NCI-H2081 treated with DMSO at 0.1 percent for 48 hours (cell line): ENCODE measurements at regions not wholly inside any gene's neighbourhood (a gene's known extent, or its start where the extent isn't known, plus 50 kb on each side); places are given as distances from the start of the nearest gene placed in this dataset.

Experiments used
- DNase-seq: peaks from one replicate; lab custom pipeline; 2025; lab: John Stamatoyannopoulos, UW

DNA sequence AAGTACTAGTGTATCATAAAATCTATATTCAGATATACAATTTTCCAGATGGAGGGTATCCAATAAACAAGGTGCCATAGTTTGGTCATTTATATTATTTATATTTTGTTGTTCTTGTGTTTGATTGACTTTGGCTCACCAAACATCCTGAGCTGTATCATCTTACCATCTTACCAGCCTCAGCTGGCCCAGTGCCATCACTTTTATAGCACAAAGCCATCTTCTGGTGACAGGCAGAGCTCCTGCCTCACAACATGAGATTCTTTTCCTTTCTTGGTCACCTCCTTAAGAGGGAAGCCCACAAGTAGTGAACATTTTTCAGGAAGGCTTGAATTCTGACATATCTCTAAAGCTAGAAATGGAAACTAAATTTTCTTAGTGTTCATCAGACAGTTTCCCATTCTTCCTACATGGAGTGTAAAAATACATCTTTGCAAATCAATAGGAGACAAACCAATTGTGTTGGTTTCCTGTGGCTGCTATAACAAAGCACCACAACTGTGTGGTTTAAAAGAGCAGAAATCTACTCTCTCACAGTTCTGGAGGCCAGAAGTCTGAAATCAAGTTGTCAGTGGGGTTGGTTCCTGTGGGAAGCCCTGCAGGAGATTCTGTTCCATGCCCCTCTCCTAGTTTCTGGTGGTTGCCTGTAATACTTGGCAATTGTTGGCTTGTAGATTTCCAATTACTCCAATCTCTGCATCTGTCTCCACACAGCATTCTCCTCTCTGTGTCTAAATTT is 341.8 kb downstream of the MAN2A1 start:
- no peak for DNase-seq

DNA sequence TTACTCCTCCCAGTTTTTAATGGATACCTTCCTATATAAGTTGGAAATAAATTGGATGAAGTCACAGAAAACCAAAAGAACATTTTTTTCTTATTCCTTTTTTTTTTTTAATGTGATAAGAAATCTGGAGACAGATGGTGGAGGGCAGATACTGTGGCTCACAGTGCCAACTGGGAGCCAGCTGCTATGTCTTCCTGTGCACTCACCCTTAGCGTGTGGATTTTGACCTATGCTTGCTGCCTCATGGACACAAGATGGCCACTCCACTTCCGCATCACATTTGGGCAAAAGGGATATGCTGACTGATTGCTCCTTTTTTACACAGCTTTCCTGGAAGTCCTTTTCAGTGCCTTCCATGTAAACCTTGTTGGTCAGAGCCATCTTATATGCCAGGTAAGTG is 342.6 kb downstream of the MAN2A1 start:
- no peak for DNase-seq

DNA sequence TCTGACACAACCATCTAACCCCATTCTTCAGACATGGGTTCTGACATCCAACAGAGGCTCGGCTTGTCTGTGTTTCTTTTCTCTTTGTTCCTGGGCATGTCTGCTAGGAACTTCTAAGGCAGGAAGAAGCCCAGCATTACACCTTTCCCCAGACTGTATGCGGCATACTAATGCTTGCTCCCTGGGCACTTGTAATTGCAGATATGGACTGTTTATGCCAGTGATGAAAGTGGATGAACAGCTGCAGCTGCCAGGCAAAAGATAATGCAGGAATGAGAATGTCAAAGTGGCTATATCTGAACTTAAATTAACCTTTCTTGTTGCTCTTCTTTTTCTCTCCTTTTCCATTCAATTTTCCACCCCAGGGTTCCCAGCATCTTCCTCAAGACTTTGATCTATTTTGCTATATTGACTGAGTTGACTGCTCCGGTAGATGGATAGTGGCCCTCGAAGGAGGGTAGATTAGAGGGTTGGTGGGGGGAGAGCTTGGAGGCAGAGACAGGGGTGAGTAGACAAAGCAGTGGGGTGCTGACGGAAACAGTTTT is 344.4 kb downstream of the MAN2A1 start:
- DNase-seq, result no peak

DNA sequence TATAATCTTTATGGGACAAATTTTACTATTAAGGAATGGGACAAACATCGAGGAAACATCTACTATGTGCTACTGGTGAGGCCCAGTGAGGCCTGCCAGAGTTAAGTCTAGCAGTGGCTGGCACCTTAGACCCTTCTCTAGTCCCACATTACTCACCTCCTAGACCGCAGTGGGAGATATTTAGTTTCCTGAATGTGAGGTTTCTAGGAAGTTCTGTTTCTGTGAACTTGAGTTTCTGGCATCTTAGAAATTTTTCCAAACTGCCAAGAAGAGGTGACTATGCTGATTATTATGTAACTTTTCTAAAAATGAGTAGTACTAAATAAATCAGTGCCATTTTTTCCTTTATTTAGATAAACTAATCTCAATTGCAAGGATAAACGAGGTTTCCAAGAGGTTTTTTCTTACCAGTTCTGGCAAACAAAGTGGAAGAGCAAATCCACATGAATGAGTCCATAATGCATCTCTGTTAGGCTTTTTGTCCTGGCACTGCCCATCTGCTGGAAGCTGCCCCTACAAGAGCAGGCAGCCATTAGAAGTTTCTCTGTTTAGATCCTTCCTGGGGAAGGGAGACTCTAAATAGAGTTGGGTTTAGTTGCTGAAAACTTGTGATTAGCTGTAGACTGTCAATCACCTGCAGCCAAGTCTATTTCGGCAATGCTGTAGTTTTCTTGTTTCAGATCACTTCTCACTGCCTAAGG is 348.7 kb downstream of the MAN2A1 start:
- no peak for DNase-seq

DNA sequence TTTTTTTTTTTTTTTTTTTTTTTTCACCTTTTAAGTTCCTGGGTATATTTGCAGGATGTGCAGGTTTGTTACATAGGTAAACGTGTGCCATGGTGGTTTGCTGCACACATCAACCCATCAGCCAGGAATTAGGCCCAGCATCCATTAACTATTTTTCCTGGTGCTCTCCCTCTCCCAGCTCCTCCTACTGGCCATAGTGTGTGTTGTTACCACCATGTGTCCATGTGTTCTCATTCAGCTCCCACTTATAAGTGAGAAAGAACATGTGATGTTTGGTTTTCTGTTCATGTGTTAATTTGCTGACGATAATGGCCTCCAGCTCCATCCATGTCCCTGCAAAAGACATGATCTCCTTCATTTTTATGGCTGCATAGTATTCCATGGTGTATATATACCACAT is 350.5 kb downstream of the MAN2A1 start:
- DNase-seq, result no peak

DNA sequence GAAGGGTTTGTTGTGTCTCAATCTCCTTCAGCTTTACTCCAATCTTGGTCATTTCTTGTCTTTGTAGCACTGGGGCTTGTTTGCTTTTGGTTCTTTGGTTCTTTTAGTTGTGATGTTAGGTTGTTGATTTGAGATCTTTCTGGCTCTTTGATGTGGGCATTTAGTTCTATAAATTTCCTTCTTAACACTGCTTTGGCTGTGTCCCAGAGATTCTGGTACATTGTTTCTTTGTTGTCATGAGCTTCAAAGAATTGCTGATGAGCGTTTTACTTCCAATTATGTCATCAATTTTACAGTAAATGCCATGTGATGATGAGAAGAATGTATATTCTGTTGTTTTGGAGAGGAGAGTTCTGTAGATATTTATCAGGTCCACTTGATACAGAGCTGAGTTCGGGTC is 353.3 kb downstream of the MAN2A1 start:
- DNase-seq, result no peak

DNA sequence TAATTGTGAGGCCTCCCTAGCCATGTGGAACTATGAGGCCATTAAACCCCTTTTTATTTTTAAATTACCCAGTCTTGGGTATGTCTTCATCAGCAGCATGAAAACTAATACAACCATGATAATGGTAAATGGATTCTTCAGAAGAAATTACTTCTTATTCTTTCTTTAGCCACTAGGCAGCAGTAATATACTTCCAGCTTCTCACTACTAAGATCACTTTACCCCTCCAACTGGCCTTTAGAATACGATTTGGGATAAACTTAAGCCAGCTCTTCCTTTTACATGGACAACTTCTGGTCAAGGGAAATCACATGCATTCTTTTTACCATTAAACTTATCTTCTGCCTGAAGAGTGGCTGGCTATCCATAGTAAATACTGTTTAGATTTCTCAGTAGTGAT is 355.4 kb downstream of the MAN2A1 start:
- no peak for DNase-seq

DNA sequence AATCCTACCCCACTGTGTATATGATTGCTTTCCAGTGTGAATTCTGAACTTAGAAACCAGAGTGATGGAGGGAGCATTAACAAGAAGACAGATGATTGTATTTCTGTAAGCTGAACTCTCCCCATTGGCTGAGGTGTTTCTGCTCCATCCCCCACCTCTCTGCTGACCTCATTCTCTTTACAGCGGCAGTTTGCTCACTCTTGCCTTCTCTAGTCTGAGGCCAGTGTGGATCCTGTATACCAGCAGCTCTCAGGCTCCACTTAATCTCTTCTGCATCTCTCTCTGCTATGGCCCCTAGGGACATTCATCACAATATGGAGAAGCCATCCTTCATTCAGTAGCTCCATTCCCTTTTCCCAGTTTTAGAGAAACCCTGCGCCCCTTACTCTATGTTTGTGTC is 358.8 kb downstream of the MAN2A1 start:
- DNase-seq, result no peak

DNA sequence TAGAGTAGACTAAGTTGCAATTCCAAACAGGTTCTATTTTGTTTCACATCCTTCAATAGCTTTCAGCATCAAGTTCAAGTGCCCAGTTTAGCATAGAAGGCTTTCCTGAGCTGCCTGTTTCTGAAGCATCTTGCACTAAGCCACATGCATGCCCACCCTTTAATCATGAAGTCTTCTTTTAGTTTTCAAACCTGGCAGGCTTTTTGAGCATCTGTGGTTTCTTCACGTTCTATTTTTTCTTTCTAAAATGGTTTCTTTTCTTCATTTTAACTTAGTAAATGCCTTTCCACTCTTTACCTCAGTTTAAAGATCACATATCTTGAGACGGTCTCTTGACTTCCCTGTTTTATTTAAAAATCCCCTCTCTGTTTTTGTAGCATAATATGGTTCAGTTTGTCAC is 360.1 kb downstream of the MAN2A1 start:
- no peak for DNase-seq

DNA sequence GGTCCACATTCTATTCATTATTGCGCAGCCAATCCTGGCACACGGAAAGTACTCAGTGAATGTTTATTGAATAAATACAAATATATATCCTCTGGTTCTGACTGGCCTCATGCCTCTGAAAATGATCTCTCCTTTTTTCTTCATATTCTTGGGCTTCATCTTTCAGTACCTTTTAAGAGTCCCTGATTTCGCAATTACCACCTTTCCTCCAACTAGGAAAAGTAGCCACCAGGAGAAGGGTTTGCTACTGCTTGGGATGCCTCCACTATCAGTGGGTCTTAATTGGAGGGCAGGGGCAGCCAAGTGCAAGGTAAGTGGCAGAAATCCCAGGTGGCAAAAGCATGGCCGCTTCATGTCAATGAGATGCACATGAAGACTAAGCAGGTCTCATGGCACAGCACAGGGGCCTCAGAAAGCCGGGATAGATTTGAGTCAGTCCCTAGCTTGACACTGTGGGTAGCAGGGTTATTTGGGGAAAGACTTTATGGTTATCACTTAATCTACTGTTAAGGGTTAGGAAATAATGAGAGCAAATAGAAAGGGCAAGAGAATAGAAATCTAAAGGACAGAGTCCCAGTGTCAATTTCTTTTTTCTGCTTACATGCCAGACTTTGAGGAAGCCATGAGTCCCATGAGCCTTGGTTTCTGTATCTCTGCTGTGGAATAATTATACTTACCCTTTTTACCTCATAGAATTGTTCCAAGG is 361.1 kb downstream of the MAN2A1 start:
- no peak for DNase-seq

DNA sequence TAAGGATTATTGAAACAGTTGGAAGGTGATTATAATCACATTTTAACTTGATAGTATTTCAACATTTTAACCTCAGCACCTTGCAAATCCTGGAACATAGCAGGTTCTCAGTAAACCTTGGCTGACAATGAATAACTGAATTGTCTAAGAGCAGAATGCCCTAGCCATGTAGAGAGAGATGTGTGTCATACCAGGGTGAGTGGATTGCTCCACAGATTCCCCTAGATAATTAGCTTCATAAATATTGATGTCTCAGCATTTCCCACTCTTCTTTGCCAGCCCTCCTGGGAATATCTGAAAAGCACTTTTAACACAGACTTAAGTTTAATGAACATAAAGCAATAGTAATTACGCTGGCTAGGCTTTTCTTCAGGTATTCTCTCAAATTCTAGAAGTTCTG is 363.5 kb downstream of the MAN2A1 start:
- DNase-seq, result no peak

DNA sequence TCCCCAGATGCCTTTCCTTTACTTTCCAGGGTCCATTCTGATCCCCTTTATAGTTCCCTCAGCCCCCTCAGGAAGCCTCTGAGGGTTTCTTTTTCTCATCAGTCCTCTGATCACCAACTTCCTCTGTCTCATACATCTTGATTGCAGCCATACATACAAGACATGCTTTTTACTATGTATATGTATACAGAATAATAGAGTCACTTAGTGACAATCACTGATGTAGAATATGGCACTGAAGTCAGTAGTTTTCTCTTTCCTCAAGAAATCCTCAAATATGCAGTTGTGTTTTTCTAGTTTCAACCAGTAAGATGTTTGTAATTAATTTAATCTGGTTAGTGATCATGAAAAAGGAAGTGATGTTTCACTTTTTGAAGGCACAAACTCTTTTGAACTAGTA is 364.1 kb downstream of the MAN2A1 start:
- no peak for DNase-seq

DNA sequence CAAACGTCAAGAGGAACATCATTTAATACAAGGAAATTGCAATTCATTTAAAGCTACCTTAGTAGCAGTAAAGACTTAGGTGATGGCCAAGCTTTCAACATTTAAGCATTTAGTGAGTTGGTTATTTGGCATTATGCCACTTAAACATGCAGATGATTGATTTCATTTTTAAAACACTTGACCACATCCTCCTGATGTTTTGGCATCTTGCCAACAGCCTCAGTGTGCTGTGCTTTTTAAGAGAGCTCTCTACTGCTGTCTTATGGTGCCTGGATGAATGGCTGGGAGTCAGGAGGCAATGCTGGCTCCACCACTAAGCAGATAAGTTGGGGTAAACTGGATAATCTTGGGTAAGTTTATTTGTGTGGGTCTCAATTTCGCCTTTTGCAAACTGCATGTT is 364.5 kb downstream of the MAN2A1 start:
- DNase-seq, result no peak

DNA sequence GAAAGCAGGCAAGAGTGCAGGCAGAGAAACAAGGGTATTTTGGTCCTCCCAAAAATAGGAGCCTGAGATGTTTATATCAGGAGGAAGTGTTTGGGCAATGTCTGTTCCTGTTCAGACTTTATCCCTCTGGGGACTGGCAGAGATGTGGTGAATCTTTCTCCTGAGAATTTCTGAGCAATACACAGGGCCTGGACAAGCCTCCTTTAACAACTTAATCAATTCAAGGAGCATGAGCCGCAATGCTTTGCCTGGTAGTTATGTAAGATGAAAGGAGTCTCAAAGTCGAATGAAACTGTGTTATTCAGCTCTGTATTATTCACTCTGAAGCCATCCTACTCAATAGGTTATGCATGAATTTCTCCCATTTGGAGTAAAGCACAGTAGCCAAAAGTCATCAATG is 365.6 kb downstream of the MAN2A1 start:
- no peak for DNase-seq

DNA sequence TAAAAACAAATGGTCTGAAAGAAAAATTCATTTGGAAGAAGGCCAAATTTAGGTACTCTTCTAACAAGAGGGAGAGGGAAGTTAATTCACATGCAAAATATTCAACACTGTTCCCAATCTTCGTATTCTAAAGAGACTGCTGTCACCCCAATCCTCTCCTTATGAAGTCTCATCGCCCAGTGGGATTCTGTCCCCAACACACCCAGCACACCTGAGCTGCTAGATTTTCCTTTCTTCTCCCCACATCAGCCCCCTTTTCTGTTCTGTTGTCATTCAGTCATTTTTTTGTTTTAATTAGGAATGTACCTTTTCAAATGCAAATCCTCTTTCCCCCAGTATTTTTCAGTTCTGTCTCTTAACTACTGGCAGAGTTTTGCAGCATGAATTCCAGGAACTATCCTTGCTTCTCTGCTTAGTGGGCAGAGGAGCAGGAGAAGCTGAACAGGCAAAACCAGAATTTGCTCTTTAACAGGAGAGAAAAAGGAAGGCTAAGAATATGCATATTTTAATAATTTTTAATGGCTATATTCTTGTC is 366.9 kb downstream of the MAN2A1 start:
- no peak for DNase-seq

DNA sequence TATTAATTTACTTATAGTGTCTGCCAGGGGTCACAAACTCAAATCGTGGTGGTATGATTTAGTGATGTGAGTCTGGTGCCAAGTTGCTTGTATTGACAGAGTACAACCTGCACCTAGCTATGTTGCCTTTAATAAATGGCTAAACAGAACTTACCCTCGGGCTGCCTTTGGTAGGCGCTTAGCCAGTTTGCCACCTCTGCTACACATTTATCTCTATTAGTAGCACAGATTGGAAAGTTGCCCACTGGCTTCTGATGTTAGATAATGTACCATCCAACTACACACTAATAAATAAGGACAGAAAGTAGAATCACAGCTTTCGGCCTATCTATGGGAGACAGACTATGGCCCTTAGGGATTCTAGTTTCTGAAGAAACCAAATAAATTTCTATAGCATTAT is 368.4 kb downstream of the MAN2A1 start:
- peak; percentile 65 for DNase-seq

DNA sequence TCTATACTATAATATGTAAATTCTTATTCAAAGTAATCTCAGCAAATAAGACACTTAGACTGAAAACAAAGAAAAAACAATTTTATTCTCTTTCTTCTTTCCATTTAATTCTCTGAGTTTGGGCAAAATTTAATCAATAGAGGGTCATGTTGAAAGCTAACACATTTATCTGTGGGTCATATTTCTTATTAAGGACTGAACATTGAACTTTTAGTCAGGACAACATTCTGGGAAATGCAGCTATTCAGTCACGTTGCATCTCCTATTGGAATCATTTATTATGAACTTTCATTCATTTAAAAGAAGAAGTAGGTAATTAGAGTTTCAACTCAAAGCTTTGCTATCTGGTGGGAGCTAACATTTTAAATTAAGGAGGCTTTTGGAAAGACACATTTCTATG is 372.5 kb downstream of the MAN2A1 start:
- DNase-seq, result no peak

DNA sequence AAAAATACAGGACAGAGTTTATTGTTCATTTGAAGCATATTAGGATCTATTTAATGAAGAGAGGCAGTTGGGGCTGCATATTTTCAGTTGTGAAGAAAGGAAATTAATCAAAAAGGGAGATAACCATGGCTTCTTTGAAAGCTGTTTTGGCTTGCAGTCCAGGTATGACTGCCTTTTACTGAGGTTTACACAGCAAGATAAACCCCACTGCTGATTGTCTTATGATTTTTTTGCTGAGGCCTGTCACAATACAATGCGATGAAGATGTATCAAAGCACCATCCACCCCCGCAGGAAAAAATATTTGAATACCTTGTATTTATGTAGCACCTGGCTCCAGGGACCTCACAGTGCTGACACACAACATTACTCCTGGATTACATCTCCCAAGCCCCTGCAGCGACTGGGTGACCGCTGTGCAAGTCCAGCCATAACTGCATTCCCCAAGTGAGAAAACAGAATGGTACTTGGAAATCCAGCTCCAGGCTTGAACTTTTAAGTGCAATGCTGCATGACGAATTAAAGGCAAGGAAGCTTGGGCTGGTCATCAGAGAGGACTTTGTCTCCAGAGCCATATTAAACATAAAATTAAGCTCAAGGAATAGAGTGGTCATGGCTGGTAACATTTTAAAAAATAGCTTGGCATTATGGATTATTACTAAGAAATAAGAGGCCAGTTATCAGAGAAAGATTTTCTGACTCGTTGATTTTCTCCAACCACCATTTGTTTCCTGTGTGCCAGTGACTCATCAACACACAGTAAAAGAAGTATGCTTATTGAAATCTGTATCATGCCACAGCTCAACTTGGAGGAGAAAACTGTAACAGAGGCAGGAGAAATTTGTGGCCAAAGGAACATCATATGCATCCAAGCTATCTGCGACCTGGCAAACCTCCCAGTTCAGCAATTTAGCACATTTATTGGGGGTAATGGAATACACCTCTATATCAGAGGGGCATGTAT is 374.2 kb downstream of the MAN2A1 start:
- DNase-seq, result no peak

DNA sequence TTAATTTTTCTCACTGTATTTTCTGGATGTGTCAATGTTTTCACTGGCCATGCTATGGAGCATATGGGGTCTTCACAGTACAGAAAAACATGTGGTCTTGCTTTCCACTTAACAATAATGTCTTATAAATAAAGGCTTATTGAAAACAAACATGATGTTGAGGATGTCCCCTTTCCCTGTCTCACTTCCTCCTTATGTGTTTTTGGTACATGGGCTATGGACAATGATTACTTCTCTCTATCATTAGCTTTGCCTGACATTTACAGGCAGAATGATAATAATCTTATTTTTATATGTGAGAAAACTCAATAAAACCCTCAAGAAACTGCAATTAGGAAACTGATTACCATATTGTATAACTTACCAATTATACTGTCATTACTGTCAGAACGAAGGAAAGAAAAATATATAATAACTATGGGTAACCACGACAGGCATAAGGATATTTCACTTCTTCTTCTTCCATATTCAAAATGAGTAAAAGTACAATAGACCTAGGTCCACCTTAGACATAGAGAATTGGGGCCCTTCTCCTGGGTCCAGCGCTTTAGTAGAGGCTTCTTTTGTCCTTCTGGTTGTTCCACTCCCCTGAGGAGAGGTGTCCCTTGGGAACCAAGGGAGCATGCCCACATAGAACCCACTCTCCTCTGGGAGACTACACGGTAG is 375.0 kb downstream of the MAN2A1 start:
- no peak for DNase-seq

DNA sequence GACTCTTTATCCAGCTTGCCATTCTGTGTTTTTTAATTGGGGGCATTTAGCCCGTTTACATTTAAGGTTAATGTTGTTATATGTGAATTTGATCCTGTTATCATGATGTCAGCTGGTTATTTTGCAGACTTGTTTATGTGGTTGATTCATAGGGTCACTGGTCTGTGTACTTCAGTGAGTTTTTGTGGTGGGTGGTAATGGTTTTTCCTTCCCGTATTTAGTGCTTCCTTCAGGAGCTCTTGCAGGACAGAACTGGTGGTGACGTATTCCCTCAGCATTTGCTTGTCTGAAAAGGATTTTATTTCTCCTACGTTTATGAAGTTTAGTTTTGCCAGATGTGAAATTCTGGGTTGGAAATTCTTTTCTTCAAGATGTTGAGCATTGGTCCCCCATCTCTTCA is 381.1 kb downstream of the MAN2A1 start:
- no peak for DNase-seq

DNA sequence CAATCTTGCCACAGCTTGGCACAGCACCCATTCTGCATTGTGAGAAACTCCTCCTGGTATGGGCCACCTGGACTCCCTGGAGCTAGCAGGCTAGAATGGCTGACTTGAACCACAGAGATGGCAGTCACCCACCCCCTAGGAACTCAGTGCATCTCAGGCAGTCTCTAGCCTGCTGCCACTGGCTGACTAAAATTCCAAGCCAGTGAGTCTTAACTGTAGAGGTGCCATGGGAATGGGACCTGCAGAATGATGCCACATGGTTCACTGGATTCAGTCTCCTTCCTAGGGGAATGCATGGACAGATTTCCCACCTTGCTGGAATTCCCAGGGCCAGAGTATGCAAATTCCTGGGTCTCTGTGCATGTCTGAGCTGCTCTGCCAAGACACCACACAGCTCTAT is 382.9 kb downstream of the MAN2A1 start:
- no peak for DNase-seq
